H1 (cell line): ENCODE measurements at regions not wholly inside any gene's neighbourhood (a gene's known extent, or its start where the extent isn't known, plus 50 kb on each side); places are given as distances from the start of the nearest gene placed in this dataset.

Experiments
- CTCF ChIA-PET: fragments of 300-600 bp; sonication (Branson Sonifier 250); formaldehyde crosslinking; loops from one replicate; lab custom pipeline; 2021; ENCODE audit not compliant: partially characterized antibody; lab: Charles Lee
- POLR2A ChIA-PET: fragments of 300-600 bp; sonication (Branson Sonifier 250); formaldehyde crosslinking; loops from one replicate; lab custom pipeline; 2021; ENCODE audit warnings: inconsistent platforms; ENCODE audit not compliant: partially characterized antibody; lab: Charles Lee
- DNase-seq, 2 experiments: peaks; one replicate each; pipeline versions ENCODE4 v3.0.0 to v3.0.0-alpha.2; 2010 to 2022; ENCODE audit warnings: low spot score in 2 of 2, low read depth in 1 of 2, mixed read lengths in 1 of 2
- FAIRE-seq: peaks from 2 replicates; lab custom pipeline; 2011; peaks lifted over from hg19 to GRCh38; lab: Jason Lieb, UNC
- H2AFZ ChIP-seq: 2 replicates; pipeline ENCODE4 v1.8.1; 2012; ENCODE audit warnings: low read length, inconsistent platforms
- H2AK5ac ChIP-seq: 2 replicates; pipeline ENCODE4 v1.6.1; 2013; ENCODE audit warnings: low read depth, low read length
- H2BK120ac ChIP-seq: replicated peaks from 2 replicates; pipeline ENCODE3; 2013; ENCODE audit warnings: low read depth, low read length, inconsistent platforms
- H2BK12ac ChIP-seq: 2 replicates; pipeline ENCODE4 v1.6.1; 2013; ENCODE audit warnings: low read depth, low read length
- H2BK15ac ChIP-seq: 2 replicates; pipeline ENCODE4 v1.6.1; 2013; ENCODE audit warnings: low read length
- H2BK20ac ChIP-seq: 2 replicates; pipeline ENCODE4 v1.6.1; 2013; ENCODE audit warnings: low read length
- H2BK5ac ChIP-seq: 2 replicates; pipeline ENCODE4 v1.6.1; 2013; ENCODE audit warnings: low read depth, low read length
- H3K14ac ChIP-seq: 2 replicates; pipeline ENCODE4 v1.6.1; 2013; ENCODE audit warnings: inconsistent platforms; ENCODE audit not compliant: insufficient read length
- H3K18ac ChIP-seq: 2 replicates; pipeline ENCODE4 v1.6.1; 2013; ENCODE audit warnings: low read length; ENCODE audit errors: extremely low read depth
- H3K23ac ChIP-seq: 2 replicates; pipeline ENCODE4 v1.6.1; 2013; ENCODE audit warnings: inconsistent platforms; ENCODE audit not compliant: insufficient read length
- H3K23me2 ChIP-seq: 2 replicates; pipeline ENCODE4 v1.6.1; 2013; ENCODE audit warnings: low read depth, low read length
- H3K27ac ChIP-seq: 2 replicates; pipeline ENCODE4 v1.6.1; 2011; ENCODE audit warnings: low read depth, low read length, inconsistent platforms
- H3K27me3 ChIP-seq, 4 experiments: replicated peaks in 1 of 4; 1 replicate in 1 of 4; 2 replicates in 3 of 4; pipeline versions ENCODE4 v1.6.1 to v1.8.1; 2011 to 2013; ENCODE audit warnings: low read length in 3 of 4, mild to moderate bottlenecking in 3 of 4, inconsistent platforms in 2 of 4, mixed read lengths in 2 of 4, moderate library complexity in 1 of 4; ENCODE audit not compliant: control insufficient read depth in 3 of 4, insufficient read depth in 3 of 4; ENCODE audit errors: extremely low read depth in 1 of 4
- H3K36me3 ChIP-seq, 4 experiments: 2 replicates each; pipeline versions ENCODE4 v1.6.1 to v1.8.1; 2011 to 2013; ENCODE audit warnings: mild to moderate bottlenecking in 4 of 4, low read length in 3 of 4, moderate library complexity in 2 of 4, control low read depth in 1 of 4, inconsistent platforms in 1 of 4; ENCODE audit not compliant: insufficient read depth in 4 of 4, control insufficient read depth in 2 of 4
- H3K4ac ChIP-seq: replicated peaks from 2 replicates; pipeline ENCODE3; 2013; ENCODE audit warnings: low read length, low read depth, mixed read lengths, inconsistent platforms; ENCODE audit not compliant: insufficient read length
- H3K4me1 ChIP-seq, 4 experiments: replicated peaks in 1 of 4; 1 replicate in 1 of 4; 2 replicates in 3 of 4; pipeline versions ENCODE4 v1.6.1 to v1.8.1; 2011 to 2013; ENCODE audit warnings: low read length in 3 of 4, inconsistent platforms in 2 of 4, mixed read lengths in 1 of 4; ENCODE audit not compliant: insufficient read depth in 4 of 4, control insufficient read depth in 3 of 4
- H3K4me2 ChIP-seq, 2 experiments: 2 replicates each; pipeline versions ENCODE4 v1.6.1 to v1.8.1; 2011 to 2013; ENCODE audit warnings: low read depth in 2 of 2, low read length in 2 of 2, control low read depth in 1 of 2, inconsistent platforms in 1 of 2, mild to moderate bottlenecking in 1 of 2; ENCODE audit not compliant: insufficient read depth in 1 of 2
- H3K4me3 ChIP-seq, 4 experiments: fragments of 200-600, 300-600 bp in 1 of 4; sonication (generic), shearing (Covaris generic), sonication (Bioruptor Twin) in 1 of 4; 2 replicates each; pipeline versions ENCODE4 v1.5.1 to v1.8.1; 2011 to 2016; ENCODE audit warnings: low read length in 4 of 4, low read depth in 3 of 4, control low read depth in 2 of 4, inconsistent platforms in 2 of 4, mild to moderate bottlenecking in 2 of 4, mixed read lengths in 1 of 4, moderate library complexity in 1 of 4; ENCODE audit not compliant: insufficient read depth in 2 of 4; ENCODE audit errors: extremely low read depth in 1 of 4
- H3K56ac ChIP-seq: replicated peaks from 2 replicates; pipeline ENCODE3; 2013; ENCODE audit warnings: low read depth, mild to moderate bottlenecking, mixed read lengths, low read length, inconsistent platforms; ENCODE audit not compliant: insufficient read length
- H3K79me1 ChIP-seq: 2 replicates; pipeline ENCODE4 v1.6.1; 2013; ENCODE audit warnings: low read depth, low read length, control low read depth
- H3K79me2 ChIP-seq, 2 experiments: 2 replicates each; pipeline versions ENCODE4 v1.6.1 to v1.8.1; 2012 to 2013; ENCODE audit warnings: low read length in 2 of 2, mild to moderate bottlenecking in 2 of 2, inconsistent platforms in 1 of 2; ENCODE audit not compliant: insufficient read depth in 2 of 2, control insufficient read depth in 1 of 2
- H3K9ac ChIP-seq, 4 experiments: replicated peaks in 1 of 4; 1 replicate in 1 of 4; 2 replicates in 3 of 4; pipeline versions ENCODE4 v1.6.1 to v1.8.1; 2011 to 2013; ENCODE audit warnings: low read depth in 3 of 4, low read length in 3 of 4, control low read depth in 2 of 4, mild to moderate bottlenecking in 2 of 4, moderate library complexity in 2 of 4, inconsistent platforms in 1 of 4; ENCODE audit errors: extremely low read depth in 1 of 4
- H3K9me3 ChIP-seq, 2 experiments: 2 replicates each; pipeline versions ENCODE4 v1.6.1 to v1.8.1; 2012 to 2013; ENCODE audit warnings: mild to moderate bottlenecking in 2 of 2, moderate library complexity in 2 of 2, control low read depth in 1 of 2, inconsistent platforms in 1 of 2, low read depth in 1 of 2, low read length in 1 of 2, mixed read lengths in 1 of 2; ENCODE audit not compliant: insufficient read depth in 2 of 2
- H4K20me1 ChIP-seq, 2 experiments: replicated peaks in 1 of 2; 2 replicates each; pipeline versions ENCODE3 to v1.8.1; 2011 to 2013; ENCODE audit warnings: inconsistent platforms in 2 of 2, low read length in 2 of 2, mild to moderate bottlenecking in 1 of 2; ENCODE audit not compliant: insufficient read depth in 2 of 2, control insufficient read depth in 1 of 2
- H4K5ac ChIP-seq: 2 replicates; pipeline ENCODE4 v1.6.1; 2013; ENCODE audit warnings: low read length, low read depth, mixed read lengths, inconsistent platforms; ENCODE audit not compliant: insufficient read length
- H4K8ac ChIP-seq: 2 replicates; pipeline ENCODE4 v1.8.0; 2013; ENCODE audit warnings: mild to moderate bottlenecking, moderate library complexity, low read length, inconsistent platforms; ENCODE audit not compliant: insufficient read depth; ENCODE audit errors: extremely low read depth
- H4K91ac ChIP-seq: replicated peaks from 2 replicates; pipeline ENCODE3; 2013; ENCODE audit warnings: low read length, mixed read lengths, inconsistent platforms; ENCODE audit not compliant: insufficient read length
- KDM4A ChIP-seq: IDR thresholded peaks from one replicate; pipeline ENCODE4 v1.7.1; 2012; ENCODE audit warnings: low read depth, mild to moderate bottlenecking, moderate library complexity, low read length, inconsistent platforms; ENCODE audit not compliant: severe bottlenecking
- WGBS, 2 experiments: shearing (Covaris generic) in 1 of 2; methylation state at CpG; one replicate each; pipeline versions ENCODE4 v1.1.6 to v1.1.7; 2013 to 2015; ENCODE audit warnings: low lambda C conversion rate in 2 of 2, mixed read lengths in 2 of 2, inconsistent platforms in 1 of 2, low coverage in 1 of 2, missing lambda C conversion rate in 1 of 2; ENCODE audit not compliant: insufficient replicate concordance in 2 of 2, insufficient coverage in 1 of 2, insufficient read length in 1 of 2; ENCODE audit errors: extremely low coverage in 1 of 2, missing lambda C conversion rate in 1 of 2; 5-methylcytosine and 5-hydroxymethylcytosine counted together

DNA sequence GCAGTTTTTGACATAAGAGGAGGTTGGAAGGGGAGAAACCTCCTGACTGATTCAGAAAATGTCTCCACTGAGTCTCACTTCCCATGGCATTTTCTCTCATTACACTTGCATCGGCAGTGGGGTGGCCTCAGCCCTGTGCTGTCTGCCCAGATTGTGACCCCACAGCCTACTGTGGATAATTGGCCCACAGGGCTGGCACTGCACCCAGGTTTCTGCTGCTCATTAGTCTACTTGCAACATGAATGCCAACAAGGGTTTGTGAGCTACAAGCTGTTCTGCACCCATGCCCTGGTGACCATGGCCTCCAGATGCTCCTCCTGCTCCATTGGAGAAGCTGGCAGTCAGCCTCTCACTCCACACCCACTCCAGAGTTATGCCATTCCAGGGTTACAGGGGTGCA, 296.0 kb downstream of the CTTN start:
- ChIA-PET POLR2A (no interaction called here), CTCF (interaction anchor here (0.8 to 1.4 kb wide), 3 partner anchors 27 to 727 kb away, joined by 3 read pairs; no protein-coding TSS in a partner anchor)
- H2BK5ac ChIP-seq: no peak overlapping the region

More for the DNA sequence above, 296.0 kb downstream of the CTTN start:
- H3K56ac ChIP-seq: no peak overlapping the region
- no peak overlapping the region for H2AFZ ChIP-seq
- H3K4ac ChIP-seq: no peak overlapping the region
- WGBS, 2 experiments: 100% methylated on average over 1 of the region's 1 CpG; no CpG with 5 or more reads in 1 of the 2 experiments
- H3K9me3 ChIP-seq: no peaks in the 10 kb centered on the region
- no peak overlapping the region for H4K5ac ChIP-seq
- H3K14ac ChIP-seq: no peak overlapping the region
- no peaks in the 10 kb centered on the region for H3K27me3 ChIP-seq
- no peaks in the 10 kb centered on the region for H3K36me3 ChIP-seq
- no peak overlapping the region for H4K8ac ChIP-seq
- no peak overlapping the region for H3K18ac ChIP-seq
- no peak overlapping the region for H3K9ac ChIP-seq
- no peak overlapping the region for H3K23ac ChIP-seq
- no peak overlapping the region for H2BK15ac ChIP-seq
- H2BK120ac ChIP-seq: no peak overlapping the region
- H4K91ac ChIP-seq: no peak overlapping the region
- DNase-seq (no peak), FAIRE-seq (no peak)
- H3K79me2 ChIP-seq: no peaks in the 10 kb centered on the region
- H3K4me3 ChIP-seq: no peak overlapping the region
- no peak overlapping the region for H2AK5ac ChIP-seq
- no peaks in the 10 kb centered on the region for H4K20me1 ChIP-seq
- no peak overlapping the region for H3K27ac ChIP-seq
- H3K23me2 ChIP-seq: peaks cover 2% of the 10 kb centered on the region; the same call in 1 of the 2 replicates
- H2BK12ac ChIP-seq: no peak overlapping the region
- TF ChIP-seq KDM4A: no peak
- H3K4me2 ChIP-seq: no peak overlapping the region
- H3K79me1 ChIP-seq: no peaks in the 10 kb centered on the region; the same call in 1 of the 2 replicates
- H2BK20ac ChIP-seq: no peak overlapping the region
- no peaks in the 10 kb centered on the region for H3K4me1 ChIP-seq
